ENCODE measurements at regions not wholly inside any gene's neighbourhood (a gene's known extent, or its start where the extent isn't known, plus 50 kb on each side); places are given as distances from the start of the nearest gene placed in this dataset.

DNA sequence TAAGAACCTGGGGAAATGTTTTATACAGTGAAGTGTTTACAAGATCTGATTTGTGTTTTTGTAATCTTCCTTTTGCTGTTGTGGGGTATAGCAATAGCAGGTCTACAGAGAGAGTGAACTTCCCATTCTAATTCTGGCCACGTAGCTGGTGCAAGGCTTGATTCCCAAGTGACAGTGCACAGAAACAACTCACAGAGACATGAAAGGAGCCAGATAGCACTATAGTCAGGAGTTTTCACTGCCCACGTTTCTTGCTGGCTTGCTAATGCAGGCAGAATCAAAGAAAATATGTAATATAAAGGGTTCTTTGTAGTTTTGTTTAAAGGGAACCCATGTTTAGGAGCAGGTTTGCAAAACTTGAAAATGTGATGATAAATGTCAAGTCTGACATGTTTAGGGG lies 170.9 kb upstream of the IVNS1ABP start:
- CTCF ChIA-PET = no interaction called here
- Histone ChIP-seq H3K4me3 (ENCODE audit: low read depth, low read length) (no peak overlapping the region), H3K36me3 (ENCODE audit: control insufficient read depth, insufficient read depth, low read length) (no peaks in the 10 kb centered on the region), H3K27me3 (ENCODE audit: control insufficient read depth, insufficient read depth, low read length) (no peaks in the 10 kb centered on the region)
- no peak for DNase-seq (ENCODE audit: low read depth)
- POLR2A ChIA-PET = no interaction called here
- TF ChIP-seq, protein P1, sequence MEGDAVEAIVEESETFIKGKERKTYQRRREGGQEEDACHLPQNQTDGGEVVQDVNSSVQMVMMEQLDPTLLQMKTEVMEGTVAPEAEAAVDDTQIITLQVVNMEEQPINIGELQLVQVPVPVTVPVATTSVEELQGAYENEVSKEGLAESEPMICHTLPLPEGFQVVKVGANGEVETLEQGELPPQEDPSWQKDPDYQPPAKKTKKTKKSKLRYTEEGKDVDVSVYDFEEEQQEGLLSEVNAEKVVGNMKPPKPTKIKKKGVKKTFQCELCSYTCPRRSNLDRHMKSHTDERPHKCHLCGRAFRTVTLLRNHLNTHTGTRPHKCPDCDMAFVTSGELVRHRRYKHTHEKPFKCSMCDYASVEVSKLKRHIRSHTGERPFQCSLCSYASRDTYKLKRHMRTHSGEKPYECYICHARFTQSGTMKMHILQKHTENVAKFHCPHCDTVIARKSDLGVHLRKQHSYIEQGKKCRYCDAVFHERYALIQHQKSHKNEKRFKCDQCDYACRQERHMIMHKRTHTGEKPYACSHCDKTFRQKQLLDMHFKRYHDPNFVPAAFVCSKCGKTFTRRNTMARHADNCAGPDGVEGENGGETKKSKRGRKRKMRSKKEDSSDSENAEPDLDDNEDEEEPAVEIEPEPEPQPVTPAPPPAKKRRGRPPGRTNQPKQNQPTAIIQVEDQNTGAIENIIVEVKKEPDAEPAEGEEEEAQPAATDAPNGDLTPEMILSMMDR (IDR thresholded peaks at IDR 0.05; ENCODE audit: insufficient read depth, low read depth, low read length) = no peak

DNA sequence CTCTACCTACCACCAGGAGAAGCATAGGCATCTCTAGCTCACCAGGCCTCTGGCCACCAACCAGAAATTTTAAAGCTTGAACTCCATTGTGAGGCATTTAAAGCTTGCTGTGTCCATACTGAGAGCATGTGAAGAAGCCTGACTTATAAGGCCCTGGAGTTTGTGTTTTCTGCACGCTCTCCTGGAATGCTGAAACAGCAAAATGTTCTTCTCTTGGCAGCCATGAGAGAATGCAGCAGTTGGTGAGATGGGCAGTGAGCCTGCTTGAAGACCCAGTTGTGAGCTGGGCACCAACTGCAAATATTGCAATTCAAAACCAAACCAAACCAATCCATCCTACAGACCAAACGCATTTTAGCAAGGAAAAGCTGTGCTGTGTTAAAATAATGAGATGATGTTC lies 170.0 kb upstream of the IVNS1ABP start:
- no peaks in the 10 kb centered on the region for H3K36me3 ChIP-seq (ENCODE audit: control insufficient read depth, insufficient read depth, low read length)
- no peak overlapping the region for H3K4me3 ChIP-seq (ENCODE audit: low read depth, low read length)
- ChIA-PET CTCF (no interaction called here), POLR2A (no interaction called here)
- no peak for DNase-seq (ENCODE audit: low read depth)
- TF ChIP-seq, protein P1 (IDR thresholded peaks at IDR 0.05; ENCODE audit: insufficient read depth, low read depth, low read length) = no peak
- no peaks in the 10 kb centered on the region for H3K27me3 ChIP-seq (ENCODE audit: control insufficient read depth, insufficient read depth, low read length)

DNA sequence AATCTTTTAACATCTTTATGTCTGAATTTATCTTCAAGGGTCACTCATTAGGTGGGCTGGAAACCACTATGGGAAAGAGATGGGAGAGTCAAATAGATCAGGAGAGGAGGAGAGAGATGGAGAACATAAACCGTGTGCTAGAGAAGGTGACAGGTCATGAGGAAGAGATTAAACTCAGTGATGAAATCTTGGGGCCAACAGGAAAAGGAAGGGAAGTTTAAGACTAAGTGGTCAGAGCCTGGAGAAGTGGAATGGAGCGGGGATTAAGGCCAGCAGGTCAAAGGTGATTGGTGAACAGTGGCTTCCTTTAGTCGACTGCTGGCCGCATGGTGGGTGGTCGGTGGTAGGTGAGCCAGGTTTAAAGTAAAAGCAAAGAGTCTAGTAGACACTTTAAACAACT lies 169.3 kb upstream of the IVNS1ABP start:
- CTCF ChIA-PET = no interaction called here
- Histone ChIP-seq H3K36me3 (ENCODE audit: control insufficient read depth, insufficient read depth, low read length) (no peaks in the 10 kb centered on the region), H3K27me3 (ENCODE audit: control insufficient read depth, insufficient read depth, low read length) (no peaks in the 10 kb centered on the region), H3K4me3 (ENCODE audit: low read depth, low read length) (no peak overlapping the region)
- no peak for DNase-seq (ENCODE audit: low read depth)
- POLR2A ChIA-PET = no interaction called here
- TF ChIP-seq, protein P1 (IDR thresholded peaks at IDR 0.05; ENCODE audit: insufficient read depth, low read depth, low read length) = no peak

DNA sequence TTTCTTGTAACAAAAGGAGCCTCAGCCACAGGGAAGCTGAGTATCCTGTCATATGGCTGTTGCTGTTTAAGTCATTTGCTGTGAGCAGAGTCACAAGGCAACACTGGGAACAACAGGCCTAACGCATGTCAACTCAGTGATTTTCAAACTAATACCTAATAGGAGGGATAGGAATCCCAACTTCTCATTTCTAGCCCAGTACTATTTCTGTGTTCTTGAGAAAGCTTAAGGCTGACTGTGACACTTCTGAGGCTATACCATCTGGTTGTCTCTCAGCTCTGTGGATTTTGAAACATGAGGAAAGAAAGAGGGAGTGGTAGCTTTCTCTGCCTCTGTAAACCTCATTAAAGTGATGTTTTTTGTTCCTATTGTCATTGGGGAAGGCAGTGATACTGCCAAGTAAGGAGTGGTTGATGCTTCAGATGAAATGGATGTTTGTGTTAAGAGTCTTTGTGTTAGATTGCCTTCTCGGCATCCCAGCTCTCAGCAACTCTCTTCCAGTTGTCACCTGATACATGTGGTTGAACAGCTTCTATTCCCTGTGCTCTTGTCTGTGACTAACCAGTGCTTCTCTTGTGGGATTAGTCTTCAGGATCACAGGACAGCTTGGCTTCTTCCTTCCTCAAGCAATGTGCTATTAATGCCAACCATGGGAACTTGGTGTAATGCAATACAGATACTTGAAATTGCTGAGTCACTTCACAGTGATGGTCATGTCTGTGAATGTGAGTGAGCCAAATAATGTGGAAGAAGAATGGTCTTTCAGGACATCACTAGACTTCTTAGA lies 166.8 kb upstream of the IVNS1ABP start:
- POLR2A ChIA-PET = no interaction called here
- TF ChIP-seq, protein P1 (IDR thresholded peaks at IDR 0.05; ENCODE audit: insufficient read depth, low read depth, low read length) = no peak
- Histone ChIP-seq H3K27me3 (ENCODE audit: control insufficient read depth, insufficient read depth, low read length) (no peaks in the 10 kb centered on the region), H3K4me3 (ENCODE audit: low read depth, low read length) (no peak overlapping the region), H3K36me3 (ENCODE audit: control insufficient read depth, insufficient read depth, low read length) (no peaks in the 10 kb centered on the region)
- DNase-seq (ENCODE audit: low read depth) = peak; percentile 93
- CTCF ChIA-PET = no interaction called here

DNA sequence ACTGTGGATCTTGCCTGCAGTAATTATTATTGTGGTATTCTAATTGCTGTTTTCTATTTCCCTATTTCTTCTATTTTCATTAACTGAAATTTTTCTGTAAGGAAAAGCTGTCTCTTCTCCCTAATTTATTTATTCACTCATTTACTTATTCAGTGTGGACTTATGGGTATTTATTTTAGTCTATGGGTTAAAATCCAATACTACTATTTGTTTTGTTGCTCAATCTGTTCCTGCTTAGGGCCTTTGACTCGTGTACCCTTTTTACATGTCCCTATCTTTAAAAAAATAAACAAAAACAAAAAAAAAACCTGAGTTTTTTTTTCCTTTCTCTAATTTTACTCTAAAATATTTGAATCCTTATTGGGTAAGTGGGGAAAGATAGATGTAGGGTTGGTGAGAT lies 166.2 kb upstream of the IVNS1ABP start:
- DNase-seq (ENCODE audit: low read depth) = no peak
- Histone ChIP-seq H3K4me3 (ENCODE audit: low read depth, low read length) (no peak overlapping the region), H3K36me3 (ENCODE audit: control insufficient read depth, insufficient read depth, low read length) (no peaks in the 10 kb centered on the region), H3K27me3 (ENCODE audit: control insufficient read depth, insufficient read depth, low read length) (no peaks in the 10 kb centered on the region)
- CTCF ChIA-PET = no interaction called here
- POLR2A ChIA-PET = no interaction called here
- TF ChIP-seq, protein P1 (IDR thresholded peaks at IDR 0.05; ENCODE audit: insufficient read depth, low read depth, low read length) = no peak

Data from BJ (cell line).